CD4-positive, alpha-beta T cell (primary cell): ENCODE measurements at regions not wholly inside any gene's neighbourhood (a gene's known extent, or its start where the extent isn't known, plus 50 kb on each side); places are given as distances from the start of the nearest gene placed in this dataset.

ENCODE experiments used
- ATAC-seq: fragments of 200-7000 bp; cut with Tn5 transposase; one replicate; pipeline ENCODE4 v1.10.0; 2022; ENCODE audit warnings: mild to moderate bottlenecking; ENCODE audit not compliant: poor library complexity
- CTCF ChIA-PET: fragments of 350-600 bp; sonication (Branson Sonifier 250); formaldehyde crosslinking; loops from one replicate; lab custom pipeline; 2021; ENCODE audit warnings: antibody characterized with exemption, inconsistent platforms; lab: Charles Lee
- POLR2A ChIA-PET: fragments of 350-600 bp; sonication (Branson Sonifier 250); formaldehyde crosslinking; loops from one replicate; lab custom pipeline; 2021; ENCODE audit warnings: antibody characterized with exemption, inconsistent platforms; lab: Charles Lee
- DNase-seq, 14 experiments: peaks; one replicate each; pipeline ENCODE4 v3.0.0-alpha.2; 2013 to 2020; ENCODE audit warnings: mixed read lengths in 2 of 14
- H3K27ac ChIP-seq, 2 donors: one replicate each; pipeline versions ENCODE4 v1.5.1 to v1.7.0; 2013; ENCODE audit warnings: low read length in 2 of 2, low read depth in 1 of 2, mild to moderate bottlenecking in 1 of 2
- H3K27me3 ChIP-seq, 2 experiments: 1 replicate in 1 of 2; 2 replicates in 1 of 2; pipeline versions ENCODE4 v1.6.1 to v1.7.0; 2013; ENCODE audit warnings: low read length in 2 of 2, control low read depth in 1 of 2, mild to moderate bottlenecking in 1 of 2, moderate library complexity in 1 of 2; ENCODE audit not compliant: insufficient read depth in 2 of 2, control insufficient read depth in 1 of 2
- H3K36me3 ChIP-seq: one replicate; pipeline ENCODE4 v1.6.1; 2013; ENCODE audit warnings: low read length, control low read depth; ENCODE audit not compliant: insufficient read depth
- H3K4me1 ChIP-seq: one replicate; pipeline ENCODE4 v1.6.1; 2013; ENCODE audit warnings: low read length, control low read depth; ENCODE audit not compliant: insufficient read depth
- H3K4me3 ChIP-seq: one replicate; pipeline ENCODE4 v1.5.1; 2013; ENCODE audit warnings: mild to moderate bottlenecking, low read length, moderate library complexity
- H3K9me3 ChIP-seq, 2 experiments: 1 replicate in 1 of 2; 2 replicates in 1 of 2; pipeline versions ENCODE4 v1.6.1 to v1.7.0; 2013; ENCODE audit warnings: low read length in 2 of 2, mild to moderate bottlenecking in 2 of 2, control low read depth in 1 of 2, moderate library complexity in 1 of 2; ENCODE audit not compliant: control insufficient read depth in 1 of 2, insufficient read depth in 1 of 2
- H3K27ac Mint-ChIP-seq: one replicate; pipeline ENCODE4 v1.8.0; 2020; ENCODE audit warnings: mixed read lengths
- H3K27me3 Mint-ChIP-seq: one replicate; pipeline ENCODE4 v1.8.0; 2021; ENCODE audit warnings: mixed read lengths
- H3K36me3 Mint-ChIP-seq: one replicate; pipeline ENCODE4 v1.8.0; 2021; ENCODE audit warnings: low read depth, mixed read lengths
- H3K4me1 Mint-ChIP-seq: one replicate; pipeline ENCODE4 v1.8.0; 2021; ENCODE audit warnings: low read depth, mixed read lengths
- H3K4me3 Mint-ChIP-seq: one replicate; pipeline ENCODE4 v1.8.0; 2020; ENCODE audit warnings: mild to moderate bottlenecking, mixed read lengths
- H3K9me3 Mint-ChIP-seq: one replicate; pipeline ENCODE4 v1.8.0; 2020; ENCODE audit warnings: mixed read lengths
- CTCF ChIP-seq: fragments of 200-600 bp; IDR thresholded peaks from one replicate; pipeline ENCODE4 v1.8.0; 2022; ENCODE audit warnings: antibody characterized with exemption, mild to moderate bottlenecking
- intact Hi-C, 2 experiments: fragments of 100-400 bp; cut with DNase I in 1 of 2; cut with micrococcal nuclease in 1 of 2; formaldehyde crosslinking; loops; one replicate each; pipeline versions ENCODE4 v1.15.1 to v1.9.0; 2023 to 2025; cut with DNase I, micrococcal nuclease

GRCh38 chr2:38192976-38193375 lies 117.0 kb upstream of the CYP1B1 start:
- POLR2A ChIA-PET, result no interaction called here
- peaks cover 10% of the 10 kb centered on the region for H3K4me1 Mint-ChIP-seq
- intact Hi-C loops, result no loop called here
- Histone ChIP-seq H3K9me3 (no peaks in the 10 kb centered on the region), H3K4me3 (no peak overlapping the region), H3K4me1 (no peaks in the 10 kb centered on the region), H3K27ac (no peak overlapping the region), H3K36me3 (no peaks in the 10 kb centered on the region), H3K27me3 (no peaks in the 10 kb centered on the region)
- no peak for TF ChIP-seq CTCF
- H3K36me3 Mint-ChIP-seq, result no peaks in the 10 kb centered on the region
- DNase-seq, result no peak
- no peaks in the 10 kb centered on the region for H3K9me3 Mint-ChIP-seq
- no peak overlapping the region for H3K4me3 Mint-ChIP-seq
- H3K27ac Mint-ChIP-seq, result no peak overlapping the region
- CTCF ChIA-PET, result no interaction called here
- no peak for ATAC-seq
- no peaks in the 10 kb centered on the region for H3K27me3 Mint-ChIP-seq

GRCh38 chr2:38192046-38192445 lies 116.1 kb upstream of the CYP1B1 start:
- Histone ChIP-seq H3K4me3 (no peak overlapping the region), H3K36me3 (no peaks in the 10 kb centered on the region), H3K4me1 (no peaks in the 10 kb centered on the region), H3K9me3 (no peaks in the 10 kb centered on the region), H3K27me3 (no peaks in the 10 kb centered on the region), H3K27ac (no peak overlapping the region)
- Mint-ChIP-seq H3K4me3 (no peak overlapping the region), H3K27me3 (no peaks in the 10 kb centered on the region), H3K4me1 (peaks cover 10% of the 10 kb centered on the region), H3K27ac (no peak overlapping the region), H3K9me3 (no peaks in the 10 kb centered on the region), H3K36me3 (no peaks in the 10 kb centered on the region)
- CTCF ChIA-PET, result no interaction called here
- POLR2A ChIA-PET, result no interaction called here
- DNase-seq (no peak), ATAC-seq (no peak)
- TF ChIP-seq CTCF, result no peak
- intact Hi-C loops, result no loop called here

- Histone ChIP-seq H3K4me1 (no peaks in the 10 kb centered on the region), H3K36me3 (no peaks in the 10 kb centered on the region), H3K27me3 (no peaks in the 10 kb centered on the region), H3K27ac (no peak overlapping the region), H3K4me3 (no peak overlapping the region), H3K9me3 (no peaks in the 10 kb centered on the region)
- no peak for ATAC-seq
- no peak overlapping the region for H3K4me3 Mint-ChIP-seq
- no peak overlapping the region for H3K27ac Mint-ChIP-seq
- H3K27me3 Mint-ChIP-seq, result no peaks in the 10 kb centered on the region
- DNase-seq, result no peak
- H3K36me3 Mint-ChIP-seq, result no peaks in the 10 kb centered on the region
- intact Hi-C loops, result no loop called here
- H3K4me1 Mint-ChIP-seq, result peaks cover 10% of the 10 kb centered on the region
- ChIA-PET POLR2A (no interaction called here), CTCF (no interaction called here)
- no peaks in the 10 kb centered on the region for H3K9me3 Mint-ChIP-seq
- no peak for TF ChIP-seq CTCF
Observed at GRCh38 chr2:38191516-38191915, 115.6 kb upstream of the CYP1B1 start.
